ENCODE measurements at regions not wholly inside any gene's neighbourhood (a gene's known extent, or its start where the extent isn't known, plus 50 kb on each side); places are given as distances from the start of the nearest gene placed in this dataset.
A peak's percentile ranks its signal among the peaks of the same experiment; 100 is the strongest.

- no peaks in the 10 kb centered on the region for H3K36me3 Mint-ChIP-seq (ENCODE audit: low read depth)
- H3K4me1 Mint-ChIP-seq: no peaks in the 10 kb centered on the region
- H3K4me3 Mint-ChIP-seq: no peak overlapping the region
- no peak for DNase-seq
- intact Hi-C loops (cut with micrococcal nuclease): no loop called here
- H3K27me3 Mint-ChIP-seq: no peaks in the 10 kb centered on the region
- H3K9me3 Mint-ChIP-seq: no peaks in the 10 kb centered on the region
- no peak overlapping the region for H3K27ac Mint-ChIP-seq
Observed at GRCh38 chr5:118561971-118562370, 426.4 kb downstream of the DTWD2 start.

GRCh38 chr5:118561235-118561634, 427.1 kb downstream of the DTWD2 start:
- no peak overlapping the region for H3K4me3 Mint-ChIP-seq
- no peaks in the 10 kb centered on the region for H3K4me1 Mint-ChIP-seq
- H3K27me3 Mint-ChIP-seq: no peaks in the 10 kb centered on the region
- intact Hi-C loops (cut with micrococcal nuclease): no loop called here
- DNase-seq: peak; percentile 14
- H3K36me3 Mint-ChIP-seq (ENCODE audit: low read depth): no peaks in the 10 kb centered on the region
- H3K27ac Mint-ChIP-seq: no peak overlapping the region
- H3K9me3 Mint-ChIP-seq: no peaks in the 10 kb centered on the region

GRCh38 chr5:118558871-118559270, 429.5 kb downstream of the DTWD2 start:
- DNase-seq: no peak
- Mint-ChIP-seq H3K4me1 (no peaks in the 10 kb centered on the region), H3K27ac (no peak overlapping the region), H3K36me3 (ENCODE audit: low read depth) (no peaks in the 10 kb centered on the region), H3K4me3 (no peak overlapping the region), H3K27me3 (no peaks in the 10 kb centered on the region), H3K9me3 (no peaks in the 10 kb centered on the region)
- intact Hi-C loops (cut with micrococcal nuclease): no loop called here

- H3K27me3 Mint-ChIP-seq: no peaks in the 10 kb centered on the region
- peak; percentile 37 for DNase-seq
- no peaks in the 10 kb centered on the region for H3K36me3 Mint-ChIP-seq (ENCODE audit: low read depth)
- H3K9me3 Mint-ChIP-seq: no peaks in the 10 kb centered on the region
- intact Hi-C loops (cut with micrococcal nuclease): no loop called here
- H3K27ac Mint-ChIP-seq: no peak overlapping the region
- no peak overlapping the region for H3K4me3 Mint-ChIP-seq
- H3K4me1 Mint-ChIP-seq: no peaks in the 10 kb centered on the region
Observed at GRCh38 chr5:118557251-118557661, 431.1 kb downstream of the DTWD2 start.

GRCh38 chr5:118556792-118557191, 431.6 kb downstream of the DTWD2 start:
- Mint-ChIP-seq H3K27ac (no peak overlapping the region), H3K27me3 (no peaks in the 10 kb centered on the region), H3K9me3 (no peaks in the 10 kb centered on the region), H3K4me3 (no peak overlapping the region), H3K36me3 (ENCODE audit: low read depth) (no peaks in the 10 kb centered on the region), H3K4me1 (no peaks in the 10 kb centered on the region)
- no peak for DNase-seq
- intact Hi-C loops (cut with micrococcal nuclease): no loop called here

- intact Hi-C loops (cut with micrococcal nuclease): no loop called here
- no peaks in the 10 kb centered on the region for H3K9me3 Mint-ChIP-seq
- H3K36me3 Mint-ChIP-seq (ENCODE audit: low read depth): no peaks in the 10 kb centered on the region
- DNase-seq: no peak
- H3K4me1 Mint-ChIP-seq: no peaks in the 10 kb centered on the region
- no peak overlapping the region for H3K4me3 Mint-ChIP-seq
- no peak overlapping the region for H3K27ac Mint-ChIP-seq
- H3K27me3 Mint-ChIP-seq: no peaks in the 10 kb centered on the region
Observed at GRCh38 chr5:118555727-118556126, 432.6 kb downstream of the DTWD2 start.

GRCh38 chr5:118554981-118555380, 433.4 kb downstream of the DTWD2 start:
- intact Hi-C loops (cut with micrococcal nuclease): no loop called here
- no peaks in the 10 kb centered on the region for H3K27me3 Mint-ChIP-seq
- DNase-seq: peak; percentile 8
- no peaks in the 10 kb centered on the region for H3K36me3 Mint-ChIP-seq (ENCODE audit: low read depth)
- no peak overlapping the region for H3K4me3 Mint-ChIP-seq
- H3K9me3 Mint-ChIP-seq: no peaks in the 10 kb centered on the region
- no peaks in the 10 kb centered on the region for H3K4me1 Mint-ChIP-seq
- H3K27ac Mint-ChIP-seq: no peak overlapping the region

GRCh38 chr5:118554241-118554640, 434.1 kb downstream of the DTWD2 start:
- intact Hi-C loops (cut with micrococcal nuclease): no loop called here
- Mint-ChIP-seq H3K4me1 (no peaks in the 10 kb centered on the region), H3K4me3 (no peak overlapping the region), H3K27me3 (no peaks in the 10 kb centered on the region), H3K36me3 (ENCODE audit: low read depth) (no peaks in the 10 kb centered on the region), H3K9me3 (no peaks in the 10 kb centered on the region), H3K27ac (no peak overlapping the region)
- DNase-seq: no peak

- DNase-seq: peak; percentile 40
- H3K4me1 Mint-ChIP-seq: no peaks in the 10 kb centered on the region
- H3K27me3 Mint-ChIP-seq: no peaks in the 10 kb centered on the region
- no peaks in the 10 kb centered on the region for H3K36me3 Mint-ChIP-seq (ENCODE audit: low read depth)
- no peak overlapping the region for H3K4me3 Mint-ChIP-seq
- H3K27ac Mint-ChIP-seq: no peak overlapping the region
- H3K9me3 Mint-ChIP-seq: no peaks in the 10 kb centered on the region
- intact Hi-C loops (cut with micrococcal nuclease): no loop called here
Observed at GRCh38 chr5:118553662-118554061, 434.7 kb downstream of the DTWD2 start.

GRCh38 chr5:118552731-118553360, 435.5 kb downstream of the DTWD2 start:
- peak; percentile 25 for DNase-seq
- H3K27me3 Mint-ChIP-seq: no peaks in the 10 kb centered on the region
- intact Hi-C loops (cut with micrococcal nuclease): no loop called here
- H3K4me1 Mint-ChIP-seq: no peaks in the 10 kb centered on the region
- H3K27ac Mint-ChIP-seq: no peak overlapping the region
- H3K36me3 Mint-ChIP-seq (ENCODE audit: low read depth): no peaks in the 10 kb centered on the region
- H3K9me3 Mint-ChIP-seq: no peaks in the 10 kb centered on the region
- no peak overlapping the region for H3K4me3 Mint-ChIP-seq

- Mint-ChIP-seq H3K27ac (no peak overlapping the region), H3K36me3 (ENCODE audit: low read depth) (no peaks in the 10 kb centered on the region), H3K4me3 (no peak overlapping the region), H3K4me1 (no peaks in the 10 kb centered on the region), H3K27me3 (no peaks in the 10 kb centered on the region), H3K9me3 (no peaks in the 10 kb centered on the region)
- peak; percentile 11 for DNase-seq
- intact Hi-C loops (cut with micrococcal nuclease): no loop called here
Observed at GRCh38 chr5:118552146-118552545, 436.2 kb downstream of the DTWD2 start.

GRCh38 chr5:118551716-118552115, 436.6 kb downstream of the DTWD2 start:
- Mint-ChIP-seq H3K36me3 (ENCODE audit: low read depth) (no peaks in the 10 kb centered on the region), H3K27me3 (no peaks in the 10 kb centered on the region), H3K9me3 (no peaks in the 10 kb centered on the region), H3K4me3 (no peak overlapping the region), H3K27ac (no peak overlapping the region), H3K4me1 (no peaks in the 10 kb centered on the region)
- intact Hi-C loops (cut with micrococcal nuclease): no loop called here
- DNase-seq: no peak

GRCh38 chr5:118551031-118551430, 437.3 kb downstream of the DTWD2 start:
- Mint-ChIP-seq H3K9me3 (no peaks in the 10 kb centered on the region), H3K36me3 (ENCODE audit: low read depth) (no peaks in the 10 kb centered on the region), H3K4me3 (no peak overlapping the region), H3K4me1 (no peaks in the 10 kb centered on the region), H3K27ac (no peak overlapping the region), H3K27me3 (no peaks in the 10 kb centered on the region)
- DNase-seq: peak; percentile 18
- intact Hi-C loops (cut with micrococcal nuclease): no loop called here

- intact Hi-C loops (cut with micrococcal nuclease): no loop called here
- Mint-ChIP-seq H3K4me1 (no peaks in the 10 kb centered on the region), H3K27ac (no peak overlapping the region), H3K9me3 (no peaks in the 10 kb centered on the region), H3K4me3 (no peak overlapping the region), H3K36me3 (ENCODE audit: low read depth) (no peaks in the 10 kb centered on the region), H3K27me3 (no peaks in the 10 kb centered on the region)
- peak; percentile 25 for DNase-seq
Observed at GRCh38 chr5:118548761-118549720, 439.3 kb downstream of the DTWD2 start.

Data from activated CD4-positive, alpha-beta T cell treated with anti-CD3 and anti-CD28 coated beads, Interleukin-2, amount 10 ng/mL, durations not matched to agents 24 days and 14 days (primary cell).